ENCODE measurements at regions not wholly inside any gene's neighbourhood (a gene's known extent, or its start where the extent isn't known, plus 50 kb on each side); places are given as distances from the start of the nearest gene placed in this dataset.

DNA sequence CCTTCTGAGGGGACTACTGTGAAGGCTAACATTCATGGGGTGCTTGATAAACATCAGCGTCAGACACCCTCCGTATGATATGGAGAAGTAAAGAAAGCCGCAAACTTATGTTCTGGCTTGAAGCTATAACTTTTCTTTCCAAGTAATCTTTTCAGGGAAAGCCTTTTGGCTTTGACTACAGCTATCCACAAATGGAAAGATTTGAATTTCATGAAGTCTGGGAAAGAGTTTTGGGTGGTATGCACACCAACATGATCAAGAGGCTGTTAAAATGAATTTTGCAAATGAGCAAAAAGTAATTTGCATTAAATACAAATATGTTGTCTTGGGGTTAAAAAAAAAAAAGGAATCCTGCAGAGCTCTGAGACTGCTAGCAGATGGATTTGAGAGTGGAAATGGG lies 114.8 kb upstream of the LIMCH1 start:
- no peaks in the 10 kb centered on the region for H3K9me3 ChIP-seq
- H3K4me1 ChIP-seq: peaks cover 0 to 28% (median 0%) of the 10 kb centered on the region in 4 donors
- H3K27me3 ChIP-seq: no peaks in the 10 kb centered on the region
- no peak overlapping the region for H3K27ac ChIP-seq
- no peak for TF ChIP-seq CTCF (IDR thresholded peaks at IDR 0.05)
- no peak for TF ChIP-seq POLR2A (IDR thresholded peaks at IDR 0.05)
- TF ChIP-seq EP300 (IDR thresholded peaks at IDR 0.05): no peak
- no peak for DNase-seq (ENCODE audit: low spot score in 2 of 2)
- WGBS, 2 donors: 88 to 94% methylated on average over 3 of the region's 3 CpGs
- H3K4me3 ChIP-seq: no peak overlapping the region
- no peaks in the 10 kb centered on the region for H3K36me3 ChIP-seq

DNA sequence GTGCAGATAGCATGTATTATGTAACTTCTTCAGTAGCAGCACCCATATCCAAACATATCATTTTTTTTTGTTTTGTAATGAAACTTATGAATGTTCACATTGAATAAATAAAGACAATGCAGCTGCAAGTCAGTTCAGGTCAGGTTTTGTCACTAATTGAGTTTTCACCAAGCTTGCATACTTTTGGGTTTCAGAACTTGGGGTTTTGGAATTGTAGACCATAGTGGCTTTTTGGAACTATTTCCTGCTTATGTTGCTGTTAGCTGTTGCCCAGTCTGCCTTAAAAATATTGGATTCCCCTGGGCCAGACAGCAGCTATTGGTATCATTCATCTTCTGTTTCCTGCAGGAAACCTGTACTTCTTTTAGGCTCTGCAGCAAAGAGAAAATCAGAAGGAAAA lies 113.4 kb upstream of the LIMCH1 start:
- DNase-seq (ENCODE audit: low spot score in 2 of 2): no peak
- peaks cover 0 to 30% (median 0%) of the 10 kb centered on the region in 4 donors for H3K4me1 ChIP-seq
- H3K4me3 ChIP-seq: no peak overlapping the region
- peaks cover 0 to 1% (median 0%) of the 10 kb centered on the region in 4 donors for H3K9me3 ChIP-seq
- no peaks in the 10 kb centered on the region for H3K36me3 ChIP-seq
- H3K27me3 ChIP-seq: no peaks in the 10 kb centered on the region
- no peak overlapping the region for H3K27ac ChIP-seq
- TF ChIP-seq POLR2A (IDR thresholded peaks at IDR 0.05) (no peak), CTCF (IDR thresholded peaks at IDR 0.05) (no peak), EP300 (IDR thresholded peaks at IDR 0.05) (no peak)

GRCh38 chr4:41425650-41426049 lies 112.3 kb upstream of the LIMCH1 start:
- Histone ChIP-seq H3K36me3 (no peaks in the 10 kb centered on the region), H3K27me3 (no peaks in the 10 kb centered on the region), H3K4me1 (peaks cover 0 to 38% (median 0%) of the 10 kb centered on the region in 4 donors), H3K4me3 (no peak overlapping the region), H3K9me3 (peaks cover 0 to 4% (median 0%) of the 10 kb centered on the region in 4 donors), H3K27ac (no peak overlapping the region)
- TF ChIP-seq EP300 (IDR thresholded peaks at IDR 0.05) (no peak), POLR2A (IDR thresholded peaks at IDR 0.05) (no peak), CTCF (IDR thresholded peaks at IDR 0.05) (no peak)
- no peak for DNase-seq (ENCODE audit: low spot score in 2 of 2)
- WGBS, 2 donors: 87 to 90% methylated on average over 1 of the region's 1 CpG

- Histone ChIP-seq H3K4me1 (peaks cover 0 to 47% (median 0%) of the 10 kb centered on the region in 4 donors), H3K4me3 (no peak overlapping the region), H3K36me3 (no peaks in the 10 kb centered on the region), H3K27me3 (no peaks in the 10 kb centered on the region), H3K27ac (peak overlapping the region in 1 of 4 donors; percentile 3), H3K9me3 (peaks cover 0 to 4% (median 0%) of the 10 kb centered on the region in 4 donors)
- TF ChIP-seq CTCF (IDR thresholded peaks at IDR 0.05): no peak
- TF ChIP-seq EP300 (IDR thresholded peaks at IDR 0.05): no peak
- no peak for TF ChIP-seq POLR2A (IDR thresholded peaks at IDR 0.05)
- no peak for DNase-seq (ENCODE audit: low spot score in 2 of 2)
- WGBS, 2 donors: 52 to 55% methylated on average over 3 of the region's 3 CpGs
These were observed 111.4 kb upstream of the LIMCH1 start for GRCh38 chr4:41426539-41426938.

DNA sequence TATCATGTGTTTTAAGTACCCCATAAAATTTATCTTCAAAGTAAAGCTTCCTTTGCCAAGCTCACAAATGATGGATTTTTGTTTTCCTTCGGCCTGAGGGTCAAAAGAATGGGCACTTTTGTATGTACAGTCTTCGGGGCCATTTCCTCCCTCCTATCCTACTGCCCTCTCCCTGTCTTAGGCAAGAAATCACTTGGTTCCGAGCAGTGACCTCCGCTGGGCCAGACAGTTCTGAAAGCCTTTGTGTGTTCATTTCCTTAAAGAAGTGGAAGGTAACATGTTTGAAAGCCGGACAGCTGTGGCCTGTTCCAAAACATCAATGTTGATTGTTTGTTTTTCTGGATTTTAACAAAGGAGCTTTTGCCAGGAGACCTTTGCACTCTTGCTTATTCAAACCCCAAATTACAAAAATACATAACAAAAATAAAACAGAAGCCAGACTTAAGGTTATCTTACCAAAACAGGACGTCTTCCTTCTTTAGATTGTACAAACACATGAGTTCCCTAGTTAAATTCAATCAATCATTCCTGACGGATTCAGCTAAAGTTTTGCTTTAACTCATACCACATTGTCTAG lies 110.6 kb upstream of the LIMCH1 start:
- Histone ChIP-seq H3K36me3 (no peaks in the 10 kb centered on the region), H3K4me1 (peaks cover 0 to 55% (median 0%) of the 10 kb centered on the region in 4 donors), H3K27ac (peak overlapping the region in 2 of 4 donors; percentile 3 to 60), H3K9me3 (peaks cover 0 to 4% (median 0%) of the 10 kb centered on the region in 4 donors), H3K27me3 (no peaks in the 10 kb centered on the region), H3K4me3 (no peak overlapping the region)
- no peak for DNase-seq (ENCODE audit: low spot score in 2 of 2)
- WGBS, 2 donors: 28 to 34% methylated on average over 7 of the region's 7 CpGs
- TF ChIP-seq POLR2A (IDR thresholded peaks at IDR 0.05): no peak
- TF ChIP-seq EP300 (IDR thresholded peaks at IDR 0.05): peak in 1 of 2 donors; percentile 23
